Transverse colon (tissue), 4 donors: ENCODE measurements at regions not wholly inside any gene's neighbourhood (a gene's known extent, or its start where the extent isn't known, plus 50 kb on each side); places are given as distances from the start of the nearest gene placed in this dataset.

Source experiments
- DNase-seq: peaks from one replicate; pipeline ENCODE4 v3.0.0-alpha.2; 2019
- H3K27ac ChIP-seq, 4 donors: fragments of 200-600 bp; sonication (generic); 2 replicates each; pipeline ENCODE4 v1.5.1; 2016 to 2018; ENCODE audit warnings: inconsistent platforms in 4 of 4
- H3K27me3 ChIP-seq: fragments of 200-600 bp; sonication (generic); 2 replicates; pipeline ENCODE4 v1.5.1; 2017; ENCODE audit warnings: inconsistent platforms
- H3K36me3 ChIP-seq, 4 donors: fragments of 200-600 bp; sonication (generic); 2 replicates each; pipeline ENCODE4 v1.5.1; 2017 to 2019; ENCODE audit warnings: inconsistent platforms in 4 of 4
- H3K4me1 ChIP-seq, 4 donors: fragments of 200-600 bp; sonication (generic); 2 replicates each; pipeline ENCODE4 v1.5.1; 2017 to 2020; ENCODE audit warnings: inconsistent platforms in 4 of 4
- H3K4me3 ChIP-seq, 4 donors: fragments of 200-600 bp; sonication (generic); 1 replicate in 1 of 4; 2 replicates in 3 of 4; pipeline versions ENCODE4 v1.5.1 to v1.6.1; 2017 to 2019; ENCODE audit warnings: inconsistent platforms in 4 of 4
- H3K9me3 ChIP-seq, 2 donors: fragments of 200-600 bp; sonication (generic); 2 replicates each; pipeline ENCODE4 v1.5.1; 2017 to 2019; ENCODE audit warnings: inconsistent platforms in 2 of 2
- EP300 ChIP-seq: sonication (generic); formaldehyde crosslinking; IDR thresholded peaks from one replicate; pipeline ENCODE4 v1.6.1; 2017; ENCODE audit warnings: antibody characterized with exemption, low read depth
- POLR2A ChIP-seq: fragments of 450-650 bp; IDR thresholded peaks from one replicate; pipeline ENCODE4 v1.6.1; 2016; ENCODE audit warnings: antibody characterized with exemption, mild to moderate bottlenecking, moderate library complexity
- POLR2AphosphoS5 ChIP-seq, 3 donors: sonication (generic); formaldehyde crosslinking; IDR thresholded peaks; one replicate each; pipeline ENCODE4 v1.6.1; 2016; ENCODE audit warnings: antibody characterized with exemption in 3 of 3
- WGBS, 2 donors: methylation state at CpG; one replicate each; pipeline ENCODE4 v1.1.5; 2018; ENCODE audit warnings: low coverage in 1 of 2; 5-methylcytosine and 5-hydroxymethylcytosine counted together
- in situ Hi-C, 4 donors: fragments of 200-750 bp; cut with MboI; loops; one replicate each; pipeline versions ENCODE4 v1.15.0 to v1.15.1; 2017; ENCODE audit warnings: low sequenced_read_pairs in 3 of 4, low pct_ligation_motif_present in 1 of 4, low pct_unique_long_range_greater_than_20kb in 1 of 4
- intact Hi-C: fragments of 100-400 bp; cut with DNase I; formaldehyde crosslinking; loops from one replicate; pipeline ENCODE4 v1.15.1; 2023; ENCODE audit warnings: low total_unique reads
- TF ChIP-seq, protein P1 (sequence below), 5 experiments: fragments of 200-600 bp in 3 of 5; fragments of 450-650 bp in 2 of 5; sonication (generic) in 3 of 5; IDR thresholded peaks; 1 replicate in 2 of 5; 2 replicates in 3 of 5; pipeline ENCODE4 v1.5.1; 2016 to 2017; ENCODE audit warnings: antibody characterized with exemption in 5 of 5, inconsistent platforms in 3 of 5, mild to moderate bottlenecking in 2 of 5, moderate library complexity in 1 of 5

DNA sequence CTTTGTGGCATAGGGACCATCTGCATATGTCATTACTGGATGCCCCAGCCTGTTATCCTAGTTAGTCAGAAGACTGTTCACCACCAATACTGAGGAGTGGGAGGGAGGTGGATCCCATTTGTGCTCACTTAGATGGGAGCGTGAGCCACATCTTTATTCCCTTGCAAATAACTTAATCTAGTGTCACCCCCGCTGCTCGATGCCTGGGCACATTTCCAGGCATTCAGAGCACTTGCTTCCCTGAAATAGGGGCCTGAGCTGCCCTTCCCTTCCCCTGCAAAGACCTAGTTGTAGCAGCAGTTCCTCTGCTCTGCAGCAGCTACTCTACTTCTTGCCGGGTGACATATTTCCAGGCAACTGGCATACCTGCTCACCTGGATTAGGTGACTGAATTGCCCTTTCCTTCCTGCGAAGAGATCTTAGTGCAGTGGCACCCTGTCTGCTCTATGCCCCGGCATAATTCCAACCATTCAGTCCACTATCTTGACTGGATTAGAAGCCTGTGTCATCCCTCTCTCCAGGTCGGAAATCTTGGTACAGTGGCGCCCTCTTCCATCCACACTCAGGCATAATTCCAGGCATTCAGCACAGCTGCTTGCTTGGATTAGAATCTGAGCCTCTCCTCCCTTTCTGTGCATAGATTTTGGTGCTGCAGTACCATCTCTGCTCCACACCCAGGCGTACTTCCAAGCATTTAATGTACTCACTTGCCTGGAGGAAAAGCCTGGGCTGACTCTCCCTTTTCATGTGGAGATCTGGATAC is 1389.1 kb upstream of the TMEFF2 start:
- H3K36me3 ChIP-seq: no peaks in the 10 kb centered on the region
- 74% methylated on average over 9 of the region's 9 CpGs; no CpG with 5 or more reads in 1 of the 2 donors for WGBS, 2 donors
- intact Hi-C loops: no loop called here
- no peak overlapping the region for H3K4me3 ChIP-seq
- in situ Hi-C loops: no loop called here
- H3K4me1 ChIP-seq: no peaks in the 10 kb centered on the region
- no peak overlapping the region for H3K27ac ChIP-seq
- TF ChIP-seq POLR2AphosphoS5 (IDR thresholded peaks at IDR 0.05) (no peak), EP300 (no peak), POLR2A (no peak)
- TF ChIP-seq, protein P1, sequence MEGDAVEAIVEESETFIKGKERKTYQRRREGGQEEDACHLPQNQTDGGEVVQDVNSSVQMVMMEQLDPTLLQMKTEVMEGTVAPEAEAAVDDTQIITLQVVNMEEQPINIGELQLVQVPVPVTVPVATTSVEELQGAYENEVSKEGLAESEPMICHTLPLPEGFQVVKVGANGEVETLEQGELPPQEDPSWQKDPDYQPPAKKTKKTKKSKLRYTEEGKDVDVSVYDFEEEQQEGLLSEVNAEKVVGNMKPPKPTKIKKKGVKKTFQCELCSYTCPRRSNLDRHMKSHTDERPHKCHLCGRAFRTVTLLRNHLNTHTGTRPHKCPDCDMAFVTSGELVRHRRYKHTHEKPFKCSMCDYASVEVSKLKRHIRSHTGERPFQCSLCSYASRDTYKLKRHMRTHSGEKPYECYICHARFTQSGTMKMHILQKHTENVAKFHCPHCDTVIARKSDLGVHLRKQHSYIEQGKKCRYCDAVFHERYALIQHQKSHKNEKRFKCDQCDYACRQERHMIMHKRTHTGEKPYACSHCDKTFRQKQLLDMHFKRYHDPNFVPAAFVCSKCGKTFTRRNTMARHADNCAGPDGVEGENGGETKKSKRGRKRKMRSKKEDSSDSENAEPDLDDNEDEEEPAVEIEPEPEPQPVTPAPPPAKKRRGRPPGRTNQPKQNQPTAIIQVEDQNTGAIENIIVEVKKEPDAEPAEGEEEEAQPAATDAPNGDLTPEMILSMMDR (IDR thresholded peaks at IDR 0.05): no peak
- H3K9me3 ChIP-seq: no peaks in the 10 kb centered on the region
- no peak for DNase-seq
- H3K27me3 ChIP-seq: no peaks in the 10 kb centered on the region

DNA sequence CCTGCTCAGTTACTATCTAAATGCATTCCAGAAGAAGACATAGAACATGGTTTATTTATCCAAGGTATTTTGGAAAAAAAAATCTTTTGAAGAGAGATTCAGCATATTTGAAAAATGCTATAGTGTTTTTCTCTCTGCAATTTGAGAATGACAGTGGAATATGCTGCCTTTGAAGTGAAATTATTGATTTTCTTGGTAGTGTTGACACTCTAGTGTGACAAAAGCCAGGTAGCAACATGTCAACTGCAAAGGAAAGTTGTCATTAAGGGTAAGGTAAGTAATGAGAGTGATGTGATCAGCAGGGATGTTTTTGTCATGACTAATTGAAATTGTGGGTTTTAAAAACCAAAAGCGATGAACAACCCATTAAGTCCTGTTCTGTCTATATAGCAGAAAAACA is 1387.1 kb upstream of the TMEFF2 start:
- in situ Hi-C loops (no loop called here), intact Hi-C loops (no loop called here)
- H3K4me3 ChIP-seq: no peak overlapping the region
- no peak overlapping the region for H3K27ac ChIP-seq
- H3K36me3 ChIP-seq: no peaks in the 10 kb centered on the region
- DNase-seq: no peak
- no peak for TF ChIP-seq POLR2AphosphoS5 (IDR thresholded peaks at IDR 0.05)
- no peak for TF ChIP-seq POLR2A
- no peak for TF ChIP-seq EP300
- TF ChIP-seq, protein P1 (IDR thresholded peaks at IDR 0.05): no peak
- H3K27me3 ChIP-seq: no peaks in the 10 kb centered on the region
- 91% methylated on average over 1 of the region's 1 CpG for WGBS, 2 donors
- no peaks in the 10 kb centered on the region for H3K9me3 ChIP-seq
- H3K4me1 ChIP-seq: no peaks in the 10 kb centered on the region

DNA sequence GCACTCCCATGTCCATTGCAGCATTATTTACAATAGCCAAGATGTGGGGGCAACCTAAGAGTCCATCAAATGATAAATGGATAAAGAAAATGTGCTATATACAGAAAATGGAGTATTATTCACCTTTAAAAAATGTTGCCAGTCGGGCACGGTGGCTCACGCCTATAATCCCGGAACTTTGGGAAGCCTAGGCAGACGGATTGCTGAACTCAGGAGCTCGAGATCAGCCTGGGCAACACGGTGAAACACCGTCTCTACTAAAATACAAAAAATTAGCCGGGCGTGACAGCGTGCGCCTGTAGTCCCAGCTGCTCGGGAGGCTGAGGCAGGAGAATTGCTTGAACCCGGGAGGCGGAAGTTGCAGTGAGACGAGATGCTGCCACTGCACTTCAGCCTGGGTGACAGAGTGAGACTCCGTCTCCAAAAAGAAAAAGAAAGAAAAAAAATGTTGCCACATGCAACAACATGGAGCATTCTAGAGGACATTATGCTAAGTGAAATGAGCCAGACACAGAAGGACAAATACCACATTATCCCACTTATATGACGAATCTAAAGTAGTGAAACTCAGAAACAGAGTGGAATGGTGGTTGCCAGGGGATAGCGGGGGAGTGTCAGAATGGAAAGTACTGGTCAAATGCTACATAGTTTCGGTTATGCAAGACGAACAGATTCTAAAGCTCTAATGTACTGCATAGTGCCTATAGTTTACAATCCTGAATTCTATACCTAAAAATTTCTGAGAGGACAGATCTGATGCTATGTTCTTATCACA is 1385.6 kb upstream of the TMEFF2 start:
- DNase-seq: no peak
- Histone ChIP-seq H3K36me3 (no peaks in the 10 kb centered on the region), H3K27me3 (no peaks in the 10 kb centered on the region), H3K9me3 (no peaks in the 10 kb centered on the region), H3K4me3 (no peak overlapping the region), H3K4me1 (no peaks in the 10 kb centered on the region), H3K27ac (no peak overlapping the region)
- WGBS, 2 donors: 88 to 89% methylated on average over 15 to 21 of the region's 21 CpGs
- TF ChIP-seq POLR2AphosphoS5 (IDR thresholded peaks at IDR 0.05): no peak
- TF ChIP-seq EP300: no peak
- TF ChIP-seq, protein P1 (IDR thresholded peaks at IDR 0.05): no peak
- TF ChIP-seq POLR2A: no peak
- intact Hi-C loops (no loop called here), in situ Hi-C loops (no loop called here)

DNA sequence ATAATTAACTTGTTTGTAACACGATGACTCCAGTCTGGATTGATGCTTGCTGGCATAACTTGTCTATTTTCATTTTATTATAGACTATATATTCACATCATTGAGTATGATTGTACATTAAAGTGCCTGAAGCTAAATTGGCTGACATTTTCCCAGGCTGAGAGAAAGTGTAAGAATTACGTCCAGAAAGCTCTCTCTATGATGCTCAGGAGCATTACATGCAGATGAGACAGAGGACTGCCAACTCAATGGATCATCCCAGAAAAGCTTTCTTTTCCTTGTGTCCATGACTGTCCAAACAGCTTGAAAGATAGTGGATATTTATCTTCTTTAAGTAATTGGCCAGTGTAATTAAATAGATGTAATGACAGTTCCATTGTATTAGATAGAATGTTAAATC is 1372.2 kb upstream of the TMEFF2 start:
- no peak overlapping the region for H3K4me3 ChIP-seq
- no peak for TF ChIP-seq EP300
- DNase-seq: no peak
- H3K4me1 ChIP-seq: no peaks in the 10 kb centered on the region
- in situ Hi-C loops: no loop called here
- H3K27ac ChIP-seq: no peak overlapping the region
- intact Hi-C loops: no loop called here
- no peaks in the 10 kb centered on the region for H3K9me3 ChIP-seq
- H3K27me3 ChIP-seq: no peaks in the 10 kb centered on the region
- WGBS, 2 donors: 71 to 75% methylated on average over 1 to 2 of the region's 2 CpGs
- H3K36me3 ChIP-seq: no peaks in the 10 kb centered on the region
